Activated T-cell treated with anti-CD3 and anti-CD28 coated beads, Interleukin-2, amount 50 U/mL, for 72 hours (primary cell): ENCODE measurements at regions not wholly inside any gene's neighbourhood (a gene's known extent, or its start where the extent isn't known, plus 50 kb on each side); places are given as distances from the start of the nearest gene placed in this dataset.
A peak's percentile ranks its signal among the peaks of the same experiment; 100 is the strongest.

Experiments used
- ATAC-seq, 2 donors: fragments of 150-1000 bp; cut with Tn5 transposase; replicated peaks in 1 of 2; 2 replicates each; pipeline ENCODE4 v1.10.0; 2021; ENCODE audit warnings: moderate library complexity in 2 of 2, mild to moderate bottlenecking in 1 of 2
- DNase-seq, 2 donors: peaks; one replicate each; pipeline ENCODE4 v3.0.0; 2021 to 2022; ENCODE audit warnings: mixed read lengths in 1 of 2
- H3K27ac Mint-ChIP-seq: one replicate; pipeline ENCODE4 v1.8.0; 2022; ENCODE audit warnings: mild to moderate bottlenecking, moderate library complexity, mixed read lengths
- H3K27me3 Mint-ChIP-seq: one replicate; pipeline ENCODE4 v1.8.0; 2022; ENCODE audit warnings: low read depth, mixed read lengths
- H3K36me3 Mint-ChIP-seq, 2 donors: one replicate each; pipeline ENCODE4 v1.8.0; 2022; ENCODE audit warnings: mixed read lengths in 2 of 2, mild to moderate bottlenecking in 1 of 2; ENCODE audit not compliant: insufficient read depth in 2 of 2
- H3K4me1 Mint-ChIP-seq: one replicate; pipeline ENCODE4 v1.8.0; 2022; ENCODE audit warnings: low read depth, mixed read lengths
- H3K4me3 Mint-ChIP-seq, 2 donors: one replicate each; pipeline ENCODE4 v1.8.0; 2022; ENCODE audit warnings: mild to moderate bottlenecking in 2 of 2, mixed read lengths in 2 of 2, moderate library complexity in 2 of 2
- H3K9me3 Mint-ChIP-seq, 2 donors: one replicate each; pipeline ENCODE4 v1.8.0; 2022; ENCODE audit warnings: mixed read lengths in 2 of 2

GRCh38 chr20:60219984-60220562, 261.9 kb downstream of the CDH26 start:
- no peak overlapping the region for H3K4me3 Mint-ChIP-seq
- no peaks in the 10 kb centered on the region for H3K36me3 Mint-ChIP-seq
- no peak for DNase-seq
- no peak for ATAC-seq
- H3K27ac Mint-ChIP-seq, result no peak overlapping the region
- no peaks in the 10 kb centered on the region for H3K27me3 Mint-ChIP-seq
- H3K4me1 Mint-ChIP-seq, result no peaks in the 10 kb centered on the region
- no peaks in the 10 kb centered on the region for H3K9me3 Mint-ChIP-seq

GRCh38 chr20:60220706-60221105, 262.5 kb downstream of the CDH26 start:
- H3K4me3 Mint-ChIP-seq, result no peak overlapping the region
- H3K9me3 Mint-ChIP-seq, result no peaks in the 10 kb centered on the region
- H3K27ac Mint-ChIP-seq, result no peak overlapping the region
- no peaks in the 10 kb centered on the region for H3K4me1 Mint-ChIP-seq
- H3K27me3 Mint-ChIP-seq, result no peaks in the 10 kb centered on the region
- ATAC-seq (no peak), DNase-seq (no peak)
- no peaks in the 10 kb centered on the region for H3K36me3 Mint-ChIP-seq

GRCh38 chr20:60221593-60221992, 263.4 kb downstream of the CDH26 start:
- no peaks in the 10 kb centered on the region for H3K36me3 Mint-ChIP-seq
- no peaks in the 10 kb centered on the region for H3K4me1 Mint-ChIP-seq
- no peaks in the 10 kb centered on the region for H3K9me3 Mint-ChIP-seq
- no peak for DNase-seq
- H3K27me3 Mint-ChIP-seq, result no peaks in the 10 kb centered on the region
- ATAC-seq, result no peak
- H3K27ac Mint-ChIP-seq, result no peak overlapping the region
- no peak overlapping the region for H3K4me3 Mint-ChIP-seq

- H3K4me1 Mint-ChIP-seq, result no peaks in the 10 kb centered on the region
- H3K4me3 Mint-ChIP-seq, result no peak overlapping the region
- no peaks in the 10 kb centered on the region for H3K27me3 Mint-ChIP-seq
- H3K36me3 Mint-ChIP-seq, result no peaks in the 10 kb centered on the region
- DNase-seq (no peak), ATAC-seq (no peak)
- H3K27ac Mint-ChIP-seq, result no peak overlapping the region
- H3K9me3 Mint-ChIP-seq, result no peaks in the 10 kb centered on the region
These were observed 264.3 kb downstream of the CDH26 start for GRCh38 chr20:60222497-60222896.

GRCh38 chr20:60223174-60223573, 265.0 kb downstream of the CDH26 start:
- Mint-ChIP-seq H3K4me1 (no peaks in the 10 kb centered on the region), H3K4me3 (no peak overlapping the region), H3K36me3 (no peaks in the 10 kb centered on the region), H3K27ac (no peak overlapping the region), H3K27me3 (no peaks in the 10 kb centered on the region), H3K9me3 (no peaks in the 10 kb centered on the region)
- no peak for ATAC-seq
- no peak for DNase-seq

- H3K4me1 Mint-ChIP-seq, result no peaks in the 10 kb centered on the region
- no peak overlapping the region for H3K27ac Mint-ChIP-seq
- no peaks in the 10 kb centered on the region for H3K9me3 Mint-ChIP-seq
- no peaks in the 10 kb centered on the region for H3K27me3 Mint-ChIP-seq
- H3K4me3 Mint-ChIP-seq, result no peak overlapping the region
- H3K36me3 Mint-ChIP-seq, result no peaks in the 10 kb centered on the region
- DNase-seq (peak; percentile 16 to 23), ATAC-seq (peak in 1 of 2 donors; percentile 32)
These were observed 266.7 kb downstream of the CDH26 start for GRCh38 chr20:60224914-60225313.

- Mint-ChIP-seq H3K9me3 (no peaks in the 10 kb centered on the region), H3K27ac (no peak overlapping the region), H3K36me3 (no peaks in the 10 kb centered on the region), H3K27me3 (no peaks in the 10 kb centered on the region), H3K4me3 (no peak overlapping the region), H3K4me1 (no peaks in the 10 kb centered on the region)
- no peak for DNase-seq
- ATAC-seq, result no peak
These were observed 270.0 kb downstream of the CDH26 start for GRCh38 chr20:60228255-60228654.

GRCh38 chr20:60232380-60232779, 274.2 kb downstream of the CDH26 start:
- H3K4me1 Mint-ChIP-seq, result no peaks in the 10 kb centered on the region
- no peak for ATAC-seq
- no peaks in the 10 kb centered on the region for H3K9me3 Mint-ChIP-seq
- H3K27me3 Mint-ChIP-seq, result peaks cover 5% of the 10 kb centered on the region
- DNase-seq, result no peak
- H3K27ac Mint-ChIP-seq, result no peak overlapping the region
- peaks cover 0 to 1% of the 10 kb centered on the region in 2 donors for H3K36me3 Mint-ChIP-seq
- no peak overlapping the region for H3K4me3 Mint-ChIP-seq

- peaks cover 5% of the 10 kb centered on the region for H3K27me3 Mint-ChIP-seq
- H3K36me3 Mint-ChIP-seq, result peaks cover 0 to 1% of the 10 kb centered on the region in 2 donors
- H3K9me3 Mint-ChIP-seq, result no peaks in the 10 kb centered on the region
- no peak overlapping the region for H3K27ac Mint-ChIP-seq
- H3K4me1 Mint-ChIP-seq, result no peaks in the 10 kb centered on the region
- DNase-seq (no peak), ATAC-seq (no peak)
- no peak overlapping the region for H3K4me3 Mint-ChIP-seq
These were observed 274.9 kb downstream of the CDH26 start for GRCh38 chr20:60233018-60233630.

GRCh38 chr20:60236613-60237012, 278.4 kb downstream of the CDH26 start:
- H3K9me3 Mint-ChIP-seq, result no peaks in the 10 kb centered on the region
- DNase-seq (no peak), ATAC-seq (peak; percentile 34 to 51)
- H3K27me3 Mint-ChIP-seq, result peaks cover 11% of the 10 kb centered on the region
- H3K27ac Mint-ChIP-seq, result no peak overlapping the region
- peaks cover 0 to 1% of the 10 kb centered on the region in 2 donors for H3K36me3 Mint-ChIP-seq
- H3K4me1 Mint-ChIP-seq, result no peaks in the 10 kb centered on the region
- no peak overlapping the region for H3K4me3 Mint-ChIP-seq

GRCh38 chr20:60237981-60238380, 279.8 kb downstream of the CDH26 start:
- no peak overlapping the region for H3K27ac Mint-ChIP-seq
- H3K36me3 Mint-ChIP-seq, result peaks cover 0 to 1% of the 10 kb centered on the region in 2 donors
- H3K9me3 Mint-ChIP-seq, result no peaks in the 10 kb centered on the region
- ATAC-seq, result no peak
- no peaks in the 10 kb centered on the region for H3K4me1 Mint-ChIP-seq
- DNase-seq, result no peak
- H3K27me3 Mint-ChIP-seq, result peaks cover 11% of the 10 kb centered on the region
- no peak overlapping the region for H3K4me3 Mint-ChIP-seq

- Mint-ChIP-seq H3K27ac (no peak overlapping the region), H3K4me3 (no peak overlapping the region), H3K9me3 (no peaks in the 10 kb centered on the region), H3K36me3 (peaks cover 0 to 1% of the 10 kb centered on the region in 2 donors), H3K4me1 (no peaks in the 10 kb centered on the region), H3K27me3 (peaks cover 11% of the 10 kb centered on the region)
- ATAC-seq (no peak), DNase-seq (no peak)
These were observed 280.9 kb downstream of the CDH26 start for GRCh38 chr20:60238992-60239660.

GRCh38 chr20:60239956-60240355, 281.7 kb downstream of the CDH26 start:
- no peak overlapping the region for H3K27ac Mint-ChIP-seq
- ATAC-seq (no peak), DNase-seq (no peak)
- H3K4me3 Mint-ChIP-seq, result no peak overlapping the region
- no peaks in the 10 kb centered on the region for H3K36me3 Mint-ChIP-seq
- H3K27me3 Mint-ChIP-seq, result peaks cover 11% of the 10 kb centered on the region
- H3K4me1 Mint-ChIP-seq, result no peaks in the 10 kb centered on the region
- no peaks in the 10 kb centered on the region for H3K9me3 Mint-ChIP-seq

- no peaks in the 10 kb centered on the region for H3K9me3 Mint-ChIP-seq
- peaks cover 10% of the 10 kb centered on the region for H3K27me3 Mint-ChIP-seq
- H3K4me1 Mint-ChIP-seq, result no peaks in the 10 kb centered on the region
- H3K36me3 Mint-ChIP-seq, result no peaks in the 10 kb centered on the region
- H3K4me3 Mint-ChIP-seq, result no peak overlapping the region
- DNase-seq, result no peak
- H3K27ac Mint-ChIP-seq, result no peak overlapping the region
- no peak for ATAC-seq
These were observed 282.2 kb downstream of the CDH26 start for GRCh38 chr20:60240415-60240814.
